AG09309 (cell line): ENCODE measurements at regions not wholly inside any gene's neighbourhood (a gene's known extent, or its start where the extent isn't known, plus 50 kb on each side); places are given as distances from the start of the nearest gene placed in this dataset.

Experiments used
- DNase-seq: peaks from one replicate; pipeline ENCODE4 v3.0.0-alpha.2; 2010; ENCODE audit warnings: low read depth
- H3K4me3 ChIP-seq: 2 replicates; pipeline ENCODE4 v1.5.1; 2011; ENCODE audit warnings: mild to moderate bottlenecking, low read depth, low read length, moderate library complexity; ENCODE audit not compliant: control insufficient read depth
- TF ChIP-seq, protein P1 (sequence below): IDR thresholded peaks from 2 replicates; pipeline ENCODE4 v1.5.1; 2011; ENCODE audit warnings: mild to moderate bottlenecking, low read depth, low read length, inconsistent platforms; ENCODE audit not compliant: insufficient read depth, control insufficient read depth; ENCODE audit errors: missing control alignments

DNA sequence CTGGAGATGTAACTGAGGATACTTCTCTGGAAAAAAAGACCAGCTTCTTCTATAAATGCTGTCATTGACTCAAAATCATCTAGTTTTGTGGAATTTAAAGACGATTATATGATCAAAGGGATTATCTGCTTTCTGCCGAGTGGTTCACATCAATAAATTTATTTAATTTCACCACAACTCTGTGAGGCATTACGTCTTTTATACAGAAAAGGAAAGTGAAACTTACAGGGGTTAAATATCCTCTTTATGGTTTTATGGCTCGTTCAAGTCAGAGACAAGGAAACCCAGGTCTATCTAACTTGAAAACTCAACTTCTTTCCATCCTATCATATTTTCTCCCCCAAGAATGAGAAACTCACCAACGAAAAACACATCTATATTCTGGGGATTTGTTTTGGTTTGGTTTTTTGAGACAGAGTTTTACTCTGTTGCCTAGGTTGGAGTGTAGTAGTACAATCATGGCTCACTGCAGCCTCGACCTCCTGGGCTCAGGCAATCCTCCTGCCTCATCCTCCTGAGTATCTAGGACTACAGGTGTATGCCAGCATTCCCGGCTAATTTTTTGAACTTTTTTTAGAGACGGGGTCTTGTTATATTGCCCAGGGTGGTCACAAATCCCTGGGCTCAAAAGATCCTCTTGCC lies 377.9 kb upstream of the EMCN start:
- peak overlapping the region; percentile 12 for H3K4me3 ChIP-seq
- TF ChIP-seq, protein P1, sequence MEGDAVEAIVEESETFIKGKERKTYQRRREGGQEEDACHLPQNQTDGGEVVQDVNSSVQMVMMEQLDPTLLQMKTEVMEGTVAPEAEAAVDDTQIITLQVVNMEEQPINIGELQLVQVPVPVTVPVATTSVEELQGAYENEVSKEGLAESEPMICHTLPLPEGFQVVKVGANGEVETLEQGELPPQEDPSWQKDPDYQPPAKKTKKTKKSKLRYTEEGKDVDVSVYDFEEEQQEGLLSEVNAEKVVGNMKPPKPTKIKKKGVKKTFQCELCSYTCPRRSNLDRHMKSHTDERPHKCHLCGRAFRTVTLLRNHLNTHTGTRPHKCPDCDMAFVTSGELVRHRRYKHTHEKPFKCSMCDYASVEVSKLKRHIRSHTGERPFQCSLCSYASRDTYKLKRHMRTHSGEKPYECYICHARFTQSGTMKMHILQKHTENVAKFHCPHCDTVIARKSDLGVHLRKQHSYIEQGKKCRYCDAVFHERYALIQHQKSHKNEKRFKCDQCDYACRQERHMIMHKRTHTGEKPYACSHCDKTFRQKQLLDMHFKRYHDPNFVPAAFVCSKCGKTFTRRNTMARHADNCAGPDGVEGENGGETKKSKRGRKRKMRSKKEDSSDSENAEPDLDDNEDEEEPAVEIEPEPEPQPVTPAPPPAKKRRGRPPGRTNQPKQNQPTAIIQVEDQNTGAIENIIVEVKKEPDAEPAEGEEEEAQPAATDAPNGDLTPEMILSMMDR = no peak
- no peak for DNase-seq

DNA sequence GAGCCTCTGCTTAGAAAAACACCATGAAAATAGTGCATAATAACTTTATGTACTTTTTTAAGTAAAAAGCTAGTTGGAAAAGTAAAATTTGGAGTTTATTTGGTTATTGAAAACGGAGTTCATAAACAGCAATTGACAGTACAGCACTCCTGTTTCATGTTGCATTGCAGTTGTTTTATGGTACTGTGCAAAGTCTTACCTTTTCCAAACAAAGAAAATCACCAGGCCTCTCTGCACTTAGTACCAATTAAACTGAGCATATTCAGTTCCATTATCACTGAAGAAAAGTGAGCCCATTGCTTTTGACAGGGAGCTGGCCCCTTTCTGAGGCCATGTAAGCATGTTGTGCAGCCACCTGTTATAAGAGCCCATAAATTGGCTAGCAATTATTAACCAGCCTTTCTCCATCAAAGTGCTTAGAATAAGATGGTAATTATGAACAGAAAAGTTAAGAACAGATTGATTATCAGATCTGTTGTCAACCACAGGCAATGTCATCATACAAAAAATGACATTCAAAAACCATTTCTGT lies 376.6 kb upstream of the EMCN start:
- DNase-seq = no peak
- TF ChIP-seq, protein P1 = no peak
- no peak overlapping the region for H3K4me3 ChIP-seq

DNA sequence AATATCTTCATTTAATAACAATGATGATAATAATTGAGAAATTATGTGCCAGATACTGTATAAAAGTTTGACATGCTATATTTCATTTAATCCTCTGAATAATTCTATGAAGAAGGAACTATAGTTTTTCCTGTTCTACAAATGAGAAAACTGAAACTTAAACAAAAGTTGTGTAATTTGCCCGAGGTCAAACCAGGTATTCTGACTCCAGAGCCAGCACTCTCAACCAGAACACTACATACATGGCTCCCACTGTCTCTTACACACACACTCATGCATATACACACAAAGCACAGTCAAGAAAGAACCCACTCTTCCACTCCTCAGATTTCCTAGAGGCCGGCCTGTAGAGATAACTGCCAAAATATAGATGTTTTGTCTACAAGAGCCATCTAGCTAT lies 374.0 kb upstream of the EMCN start:
- no peak for DNase-seq
- TF ChIP-seq, protein P1 = no peak
- no peak overlapping the region for H3K4me3 ChIP-seq

DNA sequence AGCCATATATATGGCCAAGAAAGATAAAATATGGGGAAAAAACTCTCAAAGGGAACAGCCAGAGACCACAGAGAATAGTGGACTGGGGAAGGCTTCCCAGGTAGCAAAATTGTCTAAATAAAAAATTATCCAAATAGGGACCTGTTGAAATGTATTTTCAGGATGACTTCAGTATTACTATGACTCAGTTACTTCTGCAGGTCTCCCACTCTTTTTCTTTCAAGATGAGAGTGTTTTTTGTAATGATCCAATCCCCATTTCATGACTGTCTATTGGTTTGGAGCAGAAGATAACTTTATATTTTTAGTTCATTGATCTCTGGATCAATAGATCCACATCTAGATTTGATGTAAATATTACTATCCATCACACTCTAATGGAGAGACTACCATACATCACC lies 372.1 kb upstream of the EMCN start:
- DNase-seq = no peak
- TF ChIP-seq, protein P1 = no peak
- no peak overlapping the region for H3K4me3 ChIP-seq

GRCh38 chr4:100889401-100889800 lies 371.6 kb upstream of the EMCN start:
- DNase-seq = no peak
- no peak overlapping the region for H3K4me3 ChIP-seq
- TF ChIP-seq, protein P1 = no peak

- TF ChIP-seq, protein P1 = no peak
- no peak for DNase-seq
- H3K4me3 ChIP-seq = no peak overlapping the region
Measured at GRCh38 chr4:100882661-100883060, 364.8 kb upstream of the EMCN start.

DNA sequence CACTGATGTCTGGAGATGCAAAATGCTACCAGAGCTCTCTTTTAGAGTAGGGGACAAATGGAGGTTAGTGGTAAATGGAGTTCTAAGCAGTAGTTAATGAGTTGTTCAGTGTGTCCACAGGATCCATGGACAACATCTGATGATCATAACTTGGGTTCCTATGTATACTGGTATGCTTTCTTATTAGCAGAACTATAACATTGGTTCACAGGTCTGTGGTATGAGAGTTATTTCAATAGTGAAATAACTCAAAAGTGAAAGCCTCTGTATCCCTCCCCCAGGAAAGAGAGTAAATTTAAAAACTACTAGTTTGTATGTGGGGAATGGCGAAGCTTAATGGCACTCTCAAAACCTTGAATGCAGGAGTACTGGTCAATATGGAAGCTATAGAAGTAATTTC lies 363.5 kb upstream of the EMCN start:
- TF ChIP-seq, protein P1 = no peak
- H3K4me3 ChIP-seq = no peak overlapping the region
- DNase-seq = no peak
